Neural cell (in vitro differentiated cells): ENCODE measurements at regions not wholly inside any gene's neighbourhood (a gene's known extent, or its start where the extent isn't known, plus 50 kb on each side); places are given as distances from the start of the nearest gene placed in this dataset.

Source experiments
- EP300 ChIP-seq: fragments of 450-650 bp; conservative IDR thresholded peaks from 2 replicates; pipeline ENCODE4 v1.6.1; 2014; ENCODE audit warnings: antibody characterized with exemption, mild to moderate bottlenecking, moderate library complexity; ENCODE audit not compliant: poor library complexity, severe bottlenecking
- EZH2 ChIP-seq: fragments of 200-600, 300-800 bp; shearing (Covaris generic), sonication (generic); IDR thresholded peaks from 2 replicates; pipeline ENCODE4 v1.6.1; 2014; ENCODE audit warnings: antibody characterized with exemption, low read length, borderline replicate concordance, mild to moderate bottlenecking; ENCODE audit not compliant: insufficient read depth, poor library complexity, severe bottlenecking
- POLR2AphosphoS5 ChIP-seq: IDR thresholded peaks from 2 replicates; pipeline ENCODE4 v1.6.1; 2012
- RAD21 ChIP-seq: fragments of 450-650 bp; conservative IDR thresholded peaks from 2 replicates; pipeline ENCODE4 v1.6.1; 2014; ENCODE audit warnings: antibody characterized with exemption, mild to moderate bottlenecking, moderate library complexity
- REST ChIP-seq: IDR thresholded peaks from 2 replicates; pipeline ENCODE4 v1.6.1; 2012; ENCODE audit warnings: borderline replicate concordance
- SMC3 ChIP-seq: fragments of 450-650 bp; conservative IDR thresholded peaks from 2 replicates; pipeline ENCODE4 v1.6.1; 2014; ENCODE audit warnings: antibody characterized with exemption, mild to moderate bottlenecking, moderate library complexity; ENCODE audit not compliant: poor library complexity
- TAF1 ChIP-seq: IDR thresholded peaks from 2 replicates; pipeline ENCODE4 v1.6.1; 2012; ENCODE audit warnings: low read depth
- TF ChIP-seq, protein P1 (sequence below): fragments of 450-650 bp; IDR thresholded peaks from 2 replicates; pipeline ENCODE4 v1.5.1; 2014; ENCODE audit warnings: antibody characterized with exemption, mild to moderate bottlenecking, moderate library complexity; ENCODE audit not compliant: poor library complexity, severe bottlenecking

DNA sequence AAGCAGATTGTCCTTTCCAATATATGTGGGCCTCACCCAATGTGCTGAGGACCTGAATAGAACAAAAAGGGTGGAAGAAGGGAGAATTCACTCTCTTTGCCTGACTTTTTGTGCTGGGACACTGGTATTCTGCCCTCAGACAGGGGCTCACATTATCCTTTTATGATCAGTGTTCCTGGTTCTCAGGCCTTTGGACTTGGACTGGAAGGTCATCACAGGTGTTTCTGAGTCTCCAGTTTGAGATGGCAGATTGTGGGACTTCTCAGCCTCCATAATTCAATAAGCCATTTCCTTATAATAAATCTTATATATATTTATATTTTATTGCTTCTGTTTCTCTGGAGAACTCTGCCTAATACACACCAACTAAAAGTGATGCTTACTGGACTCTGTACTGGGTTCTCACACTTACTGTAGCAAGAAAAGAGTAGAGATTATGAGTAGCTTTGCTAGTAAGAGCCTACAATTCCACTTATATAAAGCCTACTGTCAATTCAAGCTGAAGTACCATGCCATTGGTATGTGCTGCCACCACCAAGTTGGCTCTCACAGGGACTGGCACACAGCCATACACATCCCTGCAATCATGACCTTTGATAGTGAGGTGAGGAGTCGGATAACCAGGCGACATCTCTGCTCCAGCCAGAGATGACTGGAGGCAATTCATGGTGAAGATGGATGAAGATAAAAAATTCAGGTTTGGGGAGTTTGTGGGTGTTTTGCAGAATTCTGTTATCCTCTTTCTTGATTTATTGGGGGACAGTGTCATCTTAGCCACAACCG, 130.7 kb upstream of the NR3C1 start:
- TF ChIP-seq, protein P1, sequence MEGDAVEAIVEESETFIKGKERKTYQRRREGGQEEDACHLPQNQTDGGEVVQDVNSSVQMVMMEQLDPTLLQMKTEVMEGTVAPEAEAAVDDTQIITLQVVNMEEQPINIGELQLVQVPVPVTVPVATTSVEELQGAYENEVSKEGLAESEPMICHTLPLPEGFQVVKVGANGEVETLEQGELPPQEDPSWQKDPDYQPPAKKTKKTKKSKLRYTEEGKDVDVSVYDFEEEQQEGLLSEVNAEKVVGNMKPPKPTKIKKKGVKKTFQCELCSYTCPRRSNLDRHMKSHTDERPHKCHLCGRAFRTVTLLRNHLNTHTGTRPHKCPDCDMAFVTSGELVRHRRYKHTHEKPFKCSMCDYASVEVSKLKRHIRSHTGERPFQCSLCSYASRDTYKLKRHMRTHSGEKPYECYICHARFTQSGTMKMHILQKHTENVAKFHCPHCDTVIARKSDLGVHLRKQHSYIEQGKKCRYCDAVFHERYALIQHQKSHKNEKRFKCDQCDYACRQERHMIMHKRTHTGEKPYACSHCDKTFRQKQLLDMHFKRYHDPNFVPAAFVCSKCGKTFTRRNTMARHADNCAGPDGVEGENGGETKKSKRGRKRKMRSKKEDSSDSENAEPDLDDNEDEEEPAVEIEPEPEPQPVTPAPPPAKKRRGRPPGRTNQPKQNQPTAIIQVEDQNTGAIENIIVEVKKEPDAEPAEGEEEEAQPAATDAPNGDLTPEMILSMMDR = no peak
- TF ChIP-seq EZH2 (no peak), EP300 (no peak), TAF1 (no peak), RAD21 (no peak), POLR2AphosphoS5 (no peak), REST (no peak), SMC3 (no peak)
